GM21515 (cell line): ENCODE measurements at regions not wholly inside any gene's neighbourhood (a gene's known extent, or its start where the extent isn't known, plus 50 kb on each side); places are given as distances from the start of the nearest gene placed in this dataset.

Experiments
- ATAC-seq: cut with Tn5 transposase; IDR thresholded peaks from one replicate; pipeline ENCODE4 v1.9.1; 2021; ENCODE audit not compliant: unreplicated experiment

DNA sequence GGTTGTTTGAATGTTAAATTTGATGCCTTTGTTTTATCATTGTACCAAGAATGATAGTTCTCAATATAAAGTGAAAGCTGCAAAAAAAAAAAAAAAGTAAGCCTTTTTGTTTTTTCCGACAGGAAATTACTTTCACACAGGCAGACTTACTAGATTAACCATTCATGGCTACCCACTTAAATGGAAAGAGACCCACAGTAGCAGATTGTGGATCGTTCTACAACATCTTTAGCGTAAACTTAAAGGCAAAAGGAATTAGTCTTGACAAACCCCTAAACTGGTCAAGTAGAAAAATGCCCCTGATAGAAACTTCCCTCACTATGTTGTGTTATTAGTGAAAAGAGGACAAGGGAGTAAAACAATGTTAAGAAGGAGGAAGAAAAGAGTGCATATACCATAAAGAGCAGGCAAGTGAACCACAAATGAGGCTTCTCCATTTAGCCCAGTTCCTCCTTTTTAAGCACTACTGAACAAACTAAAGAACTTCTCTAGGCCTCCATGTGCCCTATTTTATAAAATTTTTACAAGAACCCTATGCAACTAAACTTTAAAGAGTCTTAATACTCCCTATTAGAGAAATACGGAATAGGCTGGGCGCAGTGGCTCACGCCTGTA, 1560.3 kb downstream of the MRPL39 start:
- no peak for ATAC-seq

DNA sequence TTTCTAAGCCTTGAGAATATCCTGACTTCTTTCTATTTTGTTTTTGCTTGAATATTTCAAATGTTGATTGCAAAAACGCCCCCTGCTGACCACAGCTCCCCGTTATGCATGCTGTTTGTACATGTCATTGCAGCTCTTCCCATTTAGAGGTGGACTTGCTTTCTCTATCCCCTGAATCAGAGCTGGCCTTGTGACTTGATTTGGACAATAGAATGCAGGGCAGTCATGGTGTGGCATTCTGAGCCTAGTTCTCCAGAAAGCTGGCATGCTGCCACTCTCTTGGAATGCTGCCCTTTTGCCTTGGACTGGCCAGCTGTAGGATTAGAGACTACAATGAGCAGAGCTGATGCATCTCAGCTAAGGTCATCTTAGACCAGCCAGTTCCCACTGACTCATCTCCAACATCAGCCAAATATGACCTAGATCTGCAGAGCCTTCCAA, 1561.5 kb downstream of the MRPL39 start:
- ATAC-seq, result no peak

DNA sequence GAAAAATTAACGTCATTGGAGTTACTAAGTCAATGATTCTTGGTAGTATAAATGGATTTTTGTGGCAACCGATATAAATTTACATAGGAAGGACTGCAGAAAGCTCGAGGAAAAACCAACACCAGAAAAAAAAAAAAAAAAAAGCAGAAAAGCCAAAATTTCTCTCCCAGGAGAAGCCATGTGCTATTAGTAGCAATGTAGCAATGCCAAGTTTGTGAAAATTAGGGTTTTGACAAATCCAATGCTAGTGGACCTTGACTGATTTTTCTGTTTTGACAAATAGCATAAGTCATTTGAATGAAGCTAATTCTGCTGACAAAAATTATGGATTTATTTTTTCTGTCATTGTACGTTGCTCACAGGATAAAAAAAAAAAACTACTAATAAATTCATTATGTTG, 1561.9 kb downstream of the MRPL39 start:
- no peak for ATAC-seq

DNA sequence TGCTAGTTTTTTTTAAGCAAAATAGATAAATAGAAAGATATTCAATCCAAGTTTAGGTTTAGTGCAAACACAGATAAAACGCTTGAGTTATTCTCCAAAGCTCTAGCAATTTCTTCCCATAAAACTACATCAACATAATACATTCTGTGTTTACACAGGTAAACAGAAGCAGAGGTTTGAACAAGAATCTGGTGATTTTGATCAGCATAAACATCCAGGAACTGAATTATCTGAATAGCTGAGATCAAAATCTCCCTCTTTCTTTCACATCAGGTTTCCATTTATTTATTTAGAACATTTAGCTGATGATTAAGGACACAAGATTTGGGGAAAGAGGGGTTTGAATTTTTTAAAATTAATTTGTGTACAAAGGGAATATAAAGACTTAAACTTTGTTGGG, 1564.6 kb downstream of the MRPL39 start:
- ATAC-seq, result no peak

DNA sequence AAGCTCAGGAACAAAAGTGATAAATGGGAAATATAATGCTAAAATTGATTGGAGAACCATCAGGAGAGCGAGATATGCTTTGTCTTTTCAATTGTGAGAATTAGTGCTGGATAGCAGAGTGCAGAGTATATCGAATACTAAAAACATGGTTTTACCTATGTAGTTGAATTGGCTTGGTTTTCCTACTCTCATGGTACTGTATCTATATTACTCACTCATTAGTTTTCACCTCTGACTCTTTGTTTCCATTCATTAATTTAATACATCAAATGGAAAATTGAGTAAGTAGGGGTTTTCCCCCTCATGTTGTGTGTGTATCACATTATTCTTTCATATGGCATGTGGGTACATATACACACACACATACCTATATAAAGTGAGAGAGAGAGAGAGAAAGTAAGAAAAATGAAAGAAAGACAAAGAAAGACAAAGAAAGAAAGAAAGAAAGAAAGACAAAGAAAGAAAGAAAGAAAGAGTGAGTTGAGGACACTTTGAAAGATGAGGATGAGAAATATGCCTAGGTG, 1574.5 kb downstream of the MRPL39 start:
- no peak for ATAC-seq

DNA sequence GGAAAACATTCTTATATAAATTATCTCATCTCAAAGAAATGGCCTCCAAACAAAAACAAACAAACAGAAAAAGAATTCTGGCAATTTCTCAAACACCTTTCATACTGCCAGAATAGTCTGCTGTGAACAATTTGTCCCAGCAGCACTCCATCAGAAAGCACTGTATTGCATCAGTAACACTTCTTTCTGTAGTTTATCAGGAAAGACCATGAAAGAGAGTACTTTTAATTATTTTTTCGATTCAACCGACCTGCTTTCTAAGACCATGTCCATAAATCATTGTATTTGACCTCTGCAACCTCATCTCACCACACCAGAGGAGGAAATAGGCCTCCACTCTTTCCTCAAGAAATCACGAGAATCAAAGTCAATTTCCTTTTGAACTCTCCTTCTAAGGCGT, 1579.9 kb downstream of the MRPL39 start:
- no peak for ATAC-seq

DNA sequence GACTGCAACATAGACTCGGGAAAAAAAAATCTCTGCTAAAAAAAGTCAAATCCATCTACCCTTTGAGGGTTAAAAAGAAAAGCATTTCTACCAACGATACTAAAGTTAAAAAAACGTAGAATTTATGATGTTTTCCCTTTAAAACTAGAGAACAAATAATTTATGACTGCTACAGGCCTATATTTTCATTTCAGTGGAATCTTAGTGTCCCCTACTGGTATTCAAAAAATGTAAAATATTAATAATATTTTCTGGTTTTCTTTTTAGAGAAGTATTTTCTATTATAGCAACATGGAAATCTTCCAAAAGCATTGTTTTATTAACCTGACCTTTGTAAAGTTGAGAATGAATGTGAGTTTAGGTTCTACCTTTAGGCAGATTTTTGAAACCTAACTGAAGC, 1582.2 kb downstream of the MRPL39 start:
- ATAC-seq, result no peak

DNA sequence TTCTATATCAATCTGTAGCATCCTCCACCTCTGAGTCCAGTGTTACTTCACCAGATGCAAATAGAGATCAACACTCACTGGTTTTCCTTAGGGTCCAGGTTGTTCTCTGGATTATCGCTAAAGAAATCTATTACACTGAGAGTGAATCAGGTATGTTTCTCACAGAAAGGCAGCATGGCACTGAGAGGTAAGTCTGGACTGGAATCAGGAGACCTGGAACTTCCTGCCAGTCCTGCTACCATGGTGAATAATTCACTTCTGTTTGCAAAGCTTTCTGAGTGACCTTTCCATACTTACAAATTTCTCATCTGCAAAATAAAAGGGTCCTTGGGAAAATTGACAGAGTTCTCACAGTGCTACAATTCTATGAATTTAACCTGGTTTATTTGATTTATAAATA, 1583.3 kb downstream of the MRPL39 start:
- ATAC-seq, result no peak

DNA sequence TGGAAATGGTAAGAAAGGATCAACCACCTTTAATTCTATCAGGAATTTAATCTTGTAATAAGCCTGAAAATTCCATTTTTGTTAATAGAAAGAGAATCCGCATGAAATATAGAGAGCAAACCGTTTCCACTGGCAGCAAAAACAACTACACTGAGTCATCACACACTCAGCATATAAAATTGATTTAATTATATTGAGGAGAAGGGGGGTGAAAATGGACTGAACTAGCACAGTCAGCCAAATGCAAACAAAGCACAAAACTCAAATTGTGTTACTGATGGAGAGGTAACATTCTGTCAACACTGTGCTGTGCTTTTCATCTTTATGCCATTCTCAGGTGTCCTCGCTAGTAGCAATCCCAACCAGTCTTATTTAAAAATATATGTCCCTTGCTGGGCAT, 1583.9 kb downstream of the MRPL39 start:
- no peak for ATAC-seq

DNA sequence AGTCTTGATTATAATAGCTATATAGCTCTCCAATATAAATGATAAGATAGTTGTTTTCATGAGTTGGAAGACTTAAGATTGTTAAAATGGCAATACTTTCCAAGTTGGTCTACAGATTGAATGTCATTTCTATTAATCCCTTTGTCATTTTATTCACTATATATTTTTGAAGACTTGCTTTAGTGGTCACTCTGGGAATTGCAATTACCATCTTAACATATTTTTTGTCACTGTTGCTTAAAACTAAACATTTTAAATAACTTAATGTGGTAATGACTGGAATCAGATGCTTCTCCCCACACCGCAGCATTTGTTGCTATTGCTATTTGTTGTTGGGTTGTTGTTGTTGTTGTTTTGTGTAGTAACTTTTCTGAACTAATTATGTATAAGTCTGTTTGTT, 1592.9 kb downstream of the MRPL39 start:
- ATAC-seq, result no peak

DNA sequence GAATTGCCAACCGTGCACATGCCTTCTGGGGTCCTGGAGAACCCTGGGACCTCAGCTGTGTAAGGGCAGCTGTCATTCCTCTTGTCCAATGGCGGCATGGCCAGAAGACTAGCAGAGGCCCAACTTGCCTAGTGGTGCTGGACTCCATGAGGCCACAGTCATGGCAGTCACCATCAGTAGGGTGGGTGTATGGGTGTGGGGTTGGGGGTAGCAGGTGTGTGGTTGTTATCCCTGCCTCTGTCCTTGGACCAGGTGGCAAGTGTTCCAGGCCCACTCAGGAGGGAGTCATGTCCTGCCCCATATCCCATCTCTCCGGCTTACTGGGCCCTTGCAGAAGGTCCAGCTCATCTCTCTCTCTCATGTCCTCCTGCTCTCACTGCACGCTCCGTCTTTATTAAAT, 1596.2 kb downstream of the MRPL39 start:
- no peak for ATAC-seq

DNA sequence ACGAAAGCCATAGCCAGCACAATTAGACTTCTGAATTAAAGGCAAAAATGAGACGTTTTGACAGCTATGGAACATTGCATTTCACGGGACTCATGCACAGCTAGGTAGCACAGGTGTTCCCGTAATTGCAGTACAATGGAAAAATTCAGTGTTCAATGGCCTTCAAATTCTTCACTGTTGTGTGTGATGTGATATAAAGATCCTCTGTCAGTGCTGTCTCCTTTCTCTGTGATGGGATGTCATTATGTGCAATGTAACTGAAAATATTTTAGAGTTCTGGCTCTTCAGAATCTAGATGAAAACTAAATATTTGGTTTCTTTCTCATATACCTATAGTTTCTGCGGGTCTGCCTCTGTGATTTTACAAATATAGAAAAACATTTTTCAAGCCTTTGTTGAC, 1599.7 kb downstream of the MRPL39 start:
- no peak for ATAC-seq

DNA sequence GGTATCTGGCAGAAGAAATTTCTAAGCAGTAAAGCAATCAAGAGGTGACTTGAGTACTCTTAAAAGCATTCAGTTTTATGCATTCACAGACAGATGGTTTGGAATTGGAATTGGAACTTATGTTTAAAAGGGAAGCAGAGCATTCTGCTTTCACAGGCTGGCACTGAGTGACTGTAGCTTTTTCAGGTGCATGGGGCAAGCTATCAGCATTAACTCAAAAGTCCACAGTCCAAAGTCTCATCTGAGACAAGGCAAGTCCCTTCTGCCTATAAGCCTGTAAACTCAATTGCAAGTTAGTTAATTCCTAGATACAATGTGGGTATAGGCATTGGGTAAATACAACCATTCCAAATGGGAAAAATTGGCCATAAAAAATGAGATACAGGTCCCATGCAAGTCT, 1620.3 kb downstream of the MRPL39 start:
- ATAC-seq, result no peak

DNA sequence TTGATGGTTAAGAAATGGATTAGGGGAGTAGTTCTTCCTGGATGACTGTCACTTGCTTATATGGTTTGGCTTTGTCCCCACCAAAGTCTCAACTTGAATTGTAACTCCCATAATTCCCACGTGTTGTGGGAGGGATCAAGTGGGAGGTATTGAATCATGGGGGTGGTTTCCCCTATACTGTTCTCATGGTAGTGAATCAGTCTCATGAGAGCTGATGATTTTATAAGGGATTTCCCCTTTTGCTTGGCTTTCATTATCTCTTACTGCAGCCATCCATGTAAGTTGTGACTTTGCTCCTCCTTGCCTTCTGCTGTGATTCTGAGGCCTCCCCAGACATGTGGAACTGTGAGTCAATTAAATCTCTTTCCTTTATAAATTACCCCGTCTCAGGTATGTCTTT, 1621.1 kb downstream of the MRPL39 start:
- ATAC-seq, result no peak

DNA sequence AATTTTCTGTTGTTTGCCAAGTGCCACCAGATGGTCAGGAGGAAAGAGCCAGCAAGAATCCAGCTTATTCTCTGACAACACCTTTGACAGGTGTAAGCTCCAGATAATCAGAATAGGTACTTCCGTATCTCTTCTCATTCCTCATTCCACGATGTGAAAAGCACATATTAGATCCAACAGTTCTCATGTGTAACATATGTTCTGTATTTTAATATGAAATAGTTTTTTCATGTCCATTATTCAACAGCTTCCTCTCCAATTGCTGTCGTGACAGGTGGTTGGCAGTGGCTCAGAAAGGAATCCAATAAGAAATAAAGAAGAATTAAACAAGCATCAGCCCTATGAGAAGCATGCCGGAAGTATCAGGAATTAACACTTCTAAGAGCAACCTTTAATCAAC, 1624.7 kb downstream of the MRPL39 start:
- ATAC-seq, result no peak

DNA sequence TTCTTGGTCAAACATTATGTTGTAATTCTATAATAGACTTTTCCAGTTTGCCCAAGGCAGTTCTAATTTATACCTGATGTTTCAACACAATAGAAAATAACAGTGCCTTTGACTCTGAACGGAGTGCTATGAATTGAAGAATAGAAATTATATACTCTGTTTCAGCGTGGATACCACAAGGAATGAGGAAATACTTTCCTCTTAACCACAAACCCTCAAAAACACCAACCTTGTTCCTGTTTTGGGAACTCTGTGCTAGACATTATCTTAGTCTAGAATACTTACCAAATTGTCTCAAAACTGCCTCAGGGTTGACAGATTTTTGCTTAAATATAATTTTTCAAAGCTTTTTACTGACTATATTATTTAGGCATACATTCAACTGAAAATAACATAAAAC, 1629.3 kb downstream of the MRPL39 start:
- no peak for ATAC-seq

DNA sequence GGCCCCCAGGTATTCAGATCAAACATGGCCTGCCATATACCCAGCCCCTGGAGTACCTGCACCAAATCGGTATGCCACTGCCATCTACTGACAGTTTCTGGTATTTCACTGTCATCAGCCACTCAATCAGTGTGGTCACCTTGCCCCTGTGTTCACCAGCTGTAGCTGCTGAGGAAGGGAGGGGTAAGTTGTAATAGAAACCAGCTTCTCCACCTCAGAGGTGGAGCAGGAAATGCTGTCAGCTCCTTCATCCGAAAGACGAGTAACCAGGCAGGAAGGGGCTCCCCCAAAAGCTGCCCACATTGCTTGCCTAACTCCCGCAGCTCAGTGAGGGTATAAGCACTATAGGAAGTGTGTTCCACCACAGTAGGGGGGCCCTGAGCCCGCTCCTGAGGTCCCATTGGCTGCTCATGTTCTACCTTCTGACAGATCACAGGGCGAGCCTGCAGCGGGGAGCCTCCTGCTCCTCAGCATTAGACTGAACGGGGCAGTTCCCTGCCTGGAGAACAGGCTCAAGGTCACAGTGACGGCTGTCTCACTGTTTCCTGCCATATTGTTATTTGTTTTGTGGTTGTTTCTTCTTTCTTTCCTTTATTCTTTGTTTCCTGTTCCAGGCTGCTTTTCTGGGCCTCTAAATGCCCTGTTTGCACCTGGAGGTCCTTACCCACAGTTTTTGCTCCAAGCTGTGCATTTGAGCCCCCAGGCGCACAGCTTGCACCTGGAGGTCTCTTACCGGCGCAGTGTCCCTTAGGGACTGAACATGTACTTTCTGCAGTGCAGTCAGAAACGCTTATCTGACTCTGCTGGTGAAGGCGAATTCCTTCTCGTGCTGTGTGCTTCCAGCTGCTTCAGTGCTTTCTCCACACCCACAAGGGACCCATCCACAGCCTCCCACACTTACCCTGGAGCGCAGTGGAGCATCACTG, 1638.3 kb downstream of the MRPL39 start:
- peak; percentile 98 for ATAC-seq

DNA sequence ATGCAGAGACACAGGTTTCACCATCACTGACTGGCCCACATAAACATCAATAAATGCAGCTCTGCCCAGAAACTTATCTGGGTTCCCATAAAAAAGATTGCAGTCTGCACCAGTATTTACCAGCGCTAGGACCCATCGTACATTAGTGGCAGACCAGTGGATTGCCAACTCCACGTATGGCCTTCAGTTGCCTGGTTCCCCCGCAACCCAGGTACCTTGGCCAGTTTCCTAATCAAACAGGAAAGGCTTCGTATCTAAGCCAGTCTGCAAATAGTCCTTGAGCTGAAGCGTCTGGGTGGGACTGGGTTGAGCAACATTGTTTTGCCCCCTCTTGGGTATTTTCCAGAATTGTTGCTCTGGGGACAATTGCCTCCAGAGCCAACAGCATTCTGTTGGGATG, 1639.3 kb downstream of the MRPL39 start:
- no peak for ATAC-seq

DNA sequence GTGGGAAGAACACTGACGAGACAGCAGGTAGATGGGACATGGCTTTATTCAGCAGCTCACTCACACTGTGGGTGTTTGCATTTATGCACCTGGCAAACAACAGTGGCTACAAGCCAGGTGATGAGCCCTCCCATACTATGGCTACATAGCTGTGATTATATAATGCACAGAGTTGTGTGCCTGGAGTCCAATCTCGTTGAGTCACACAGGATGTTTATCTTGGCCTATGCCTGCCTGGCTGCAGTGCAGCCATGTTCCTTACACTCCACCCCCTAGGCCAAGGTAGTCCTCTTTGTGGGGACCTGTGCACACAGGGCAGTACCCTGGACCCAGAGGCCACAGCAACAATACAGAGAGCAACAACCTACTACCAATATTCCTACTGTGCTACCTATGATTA, 1643.8 kb downstream of the MRPL39 start:
- ATAC-seq, result no peak

DNA sequence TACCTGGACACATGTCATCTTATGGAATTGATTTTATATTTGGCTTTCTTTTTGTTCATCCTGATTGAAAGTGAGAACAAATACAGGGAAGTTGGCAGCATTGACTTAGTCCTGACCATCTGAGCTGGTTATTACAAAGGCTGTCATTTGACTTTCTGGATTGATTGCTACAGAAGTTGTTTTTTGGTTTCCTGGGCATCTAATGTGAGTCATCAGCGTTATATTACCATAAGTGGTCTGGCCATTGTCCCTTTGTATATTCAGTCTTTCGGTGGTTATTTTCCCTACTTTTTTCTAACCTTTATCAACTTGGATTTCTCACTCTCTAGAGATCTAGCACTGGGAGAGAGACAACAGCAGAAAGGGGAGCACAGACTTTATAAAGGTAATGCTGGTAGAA, 1646.5 kb downstream of the MRPL39 start:
- no peak for ATAC-seq

DNA sequence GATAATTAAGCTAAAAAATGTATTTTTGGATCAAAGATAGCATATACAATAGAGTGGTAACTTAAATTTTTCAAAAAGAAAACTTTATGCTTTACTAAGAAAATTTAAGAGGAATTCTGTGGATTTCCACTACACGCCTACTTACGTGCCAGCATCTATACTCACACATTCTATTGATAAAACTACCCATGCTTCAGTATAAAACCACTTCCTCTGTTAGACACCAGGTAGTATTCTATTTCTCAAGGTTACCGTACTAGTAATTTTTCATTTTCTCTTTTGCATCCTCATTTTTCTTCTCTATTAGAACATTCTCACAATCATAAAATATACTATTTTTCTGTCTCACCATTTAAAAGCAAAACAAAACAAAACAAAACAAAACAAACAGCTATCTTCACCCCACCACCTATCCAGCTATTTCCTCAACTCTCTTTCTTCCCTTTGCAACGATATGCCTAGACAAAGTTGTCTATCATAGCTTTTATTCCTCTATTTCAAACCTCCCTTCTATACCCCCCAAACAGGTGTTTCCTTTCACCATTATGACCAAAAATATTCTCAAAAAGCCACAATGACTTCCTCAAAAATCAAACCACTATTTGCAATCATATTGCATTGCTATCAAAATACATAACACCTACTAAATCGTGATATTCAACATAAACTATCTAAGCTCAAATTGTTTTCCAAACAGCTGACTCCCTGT, 1652.0 kb downstream of the MRPL39 start:
- no peak for ATAC-seq

DNA sequence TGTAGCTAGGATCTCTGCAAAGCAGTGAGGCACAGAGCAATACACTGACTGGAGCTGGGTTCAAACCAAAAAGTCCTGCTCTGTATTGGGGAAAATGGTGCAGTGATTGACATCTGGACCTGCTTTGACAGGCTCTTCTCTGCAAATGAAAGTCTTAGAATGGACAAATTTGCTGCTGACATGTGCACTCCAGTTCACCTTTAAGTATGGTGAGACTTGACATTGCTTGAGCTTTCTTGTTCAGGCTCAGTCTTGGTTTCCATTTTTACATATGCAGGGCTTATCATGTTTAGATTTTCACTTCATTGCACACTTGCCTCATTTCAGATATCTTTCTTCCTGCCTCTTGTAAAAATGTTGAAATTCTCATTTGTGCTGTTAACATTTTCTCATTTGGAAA, 1655.0 kb downstream of the MRPL39 start:
- ATAC-seq, result no peak
